ENCODE measurements at regions not wholly inside any gene's neighbourhood (a gene's known extent, or its start where the extent isn't known, plus 50 kb on each side); places are given as distances from the start of the nearest gene placed in this dataset.

GRCh38 chr18:65372904-65373303 is 377.9 kb upstream of the CDH7 start:
- no peak for TF ChIP-seq SNAI2 (CRISPR knock-in tag; IDR thresholded peaks at IDR 0.05)
- TF ChIP-seq ZNF70 (CRISPR knock-in tag; IDR thresholded peaks at IDR 0.05), result no peak
- no peak for TF ChIP-seq TCF4 (CRISPR knock-in tag; IDR thresholded peaks at IDR 0.05; ENCODE audit: borderline replicate concordance)
- TF ChIP-seq ZFP30 (CRISPR knock-in tag; IDR thresholded peaks at IDR 0.05), result no peak
- TF ChIP-seq, protein P1, sequence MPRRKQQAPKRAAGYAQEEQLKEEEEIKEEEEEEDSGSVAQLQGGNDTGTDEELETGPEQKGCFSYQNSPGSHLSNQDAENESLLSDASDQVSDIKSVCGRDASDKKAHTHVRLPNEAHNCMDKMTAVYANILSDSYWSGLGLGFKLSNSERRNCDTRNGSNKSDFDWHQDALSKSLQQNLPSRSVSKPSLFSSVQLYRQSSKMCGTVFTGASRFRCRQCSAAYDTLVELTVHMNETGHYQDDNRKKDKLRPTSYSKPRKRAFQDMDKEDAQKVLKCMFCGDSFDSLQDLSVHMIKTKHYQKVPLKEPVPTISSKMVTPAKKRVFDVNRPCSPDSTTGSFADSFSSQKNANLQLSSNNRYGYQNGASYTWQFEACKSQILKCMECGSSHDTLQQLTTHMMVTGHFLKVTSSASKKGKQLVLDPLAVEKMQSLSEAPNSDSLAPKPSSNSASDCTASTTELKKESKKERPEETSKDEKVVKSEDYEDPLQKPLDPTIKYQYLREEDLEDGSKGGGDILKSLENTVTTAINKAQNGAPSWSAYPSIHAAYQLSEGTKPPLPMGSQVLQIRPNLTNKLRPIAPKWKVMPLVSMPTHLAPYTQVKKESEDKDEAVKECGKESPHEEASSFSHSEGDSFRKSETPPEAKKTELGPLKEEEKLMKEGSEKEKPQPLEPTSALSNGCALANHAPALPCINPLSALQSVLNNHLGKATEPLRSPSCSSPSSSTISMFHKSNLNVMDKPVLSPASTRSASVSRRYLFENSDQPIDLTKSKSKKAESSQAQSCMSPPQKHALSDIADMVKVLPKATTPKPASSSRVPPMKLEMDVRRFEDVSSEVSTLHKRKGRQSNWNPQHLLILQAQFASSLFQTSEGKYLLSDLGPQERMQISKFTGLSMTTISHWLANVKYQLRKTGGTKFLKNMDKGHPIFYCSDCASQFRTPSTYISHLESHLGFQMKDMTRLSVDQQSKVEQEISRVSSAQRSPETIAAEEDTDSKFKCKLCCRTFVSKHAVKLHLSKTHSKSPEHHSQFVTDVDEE (CRISPR knock-in tag; IDR thresholded peaks at IDR 0.05), result no peak
- no peak for TF ChIP-seq CSRNP3 (CRISPR knock-in tag; IDR thresholded peaks at IDR 0.05)
- TF ChIP-seq CSDC2 (CRISPR knock-in tag; IDR thresholded peaks at IDR 0.05), result no peak
- TF ChIP-seq ZC3H10 (CRISPR knock-in tag; IDR thresholded peaks at IDR 0.05), result no peak
- TF ChIP-seq ZNF565 (CRISPR knock-in tag; conservative IDR thresholded peaks at IDR 0.05; ENCODE audit: low read depth), result no peak
- no peak for ATAC-seq

GRCh38 chr18:65365245-65365980 is 385.4 kb upstream of the CDH7 start:
- TF ChIP-seq ISL1 (CRISPR knock-in tag; IDR thresholded peaks at IDR 0.05) (no peak), ESRRG (CRISPR knock-in tag; IDR thresholded peaks at IDR 0.05) (no peak), BACH2 (CRISPR knock-in tag; IDR thresholded peaks at IDR 0.05; ENCODE audit: borderline replicate concordance) (no peak), PATZ1 (CRISPR knock-in tag; IDR thresholded peaks at IDR 0.05; ENCODE audit: borderline replicate concordance) (no peak), ZNF8 (CRISPR knock-in tag; IDR thresholded peaks at IDR 0.05) (no peak), CSRNP3 (CRISPR knock-in tag; IDR thresholded peaks at IDR 0.05) (no peak), SNAI2 (CRISPR knock-in tag; IDR thresholded peaks at IDR 0.05) (no peak), ZFP3 (CRISPR knock-in tag; IDR thresholded peaks at IDR 0.05) (no peak), CSDC2 (CRISPR knock-in tag; IDR thresholded peaks at IDR 0.05) (no peak), PPARA (CRISPR knock-in tag; IDR thresholded peaks at IDR 0.05; ENCODE audit: borderline replicate concordance) (no peak), OSR1 (CRISPR knock-in tag; IDR thresholded peaks at IDR 0.05) (no peak), ZFP30 (CRISPR knock-in tag; IDR thresholded peaks at IDR 0.05) (no peak), GLIS3 (CRISPR knock-in tag; IDR thresholded peaks at IDR 0.05) (no peak), RARB (CRISPR knock-in tag; IDR thresholded peaks at IDR 0.05) (no peak), ZNF565 (CRISPR knock-in tag; conservative IDR thresholded peaks at IDR 0.05; ENCODE audit: low read depth) (no peak)
- ATAC-seq, result no peak

DNA sequence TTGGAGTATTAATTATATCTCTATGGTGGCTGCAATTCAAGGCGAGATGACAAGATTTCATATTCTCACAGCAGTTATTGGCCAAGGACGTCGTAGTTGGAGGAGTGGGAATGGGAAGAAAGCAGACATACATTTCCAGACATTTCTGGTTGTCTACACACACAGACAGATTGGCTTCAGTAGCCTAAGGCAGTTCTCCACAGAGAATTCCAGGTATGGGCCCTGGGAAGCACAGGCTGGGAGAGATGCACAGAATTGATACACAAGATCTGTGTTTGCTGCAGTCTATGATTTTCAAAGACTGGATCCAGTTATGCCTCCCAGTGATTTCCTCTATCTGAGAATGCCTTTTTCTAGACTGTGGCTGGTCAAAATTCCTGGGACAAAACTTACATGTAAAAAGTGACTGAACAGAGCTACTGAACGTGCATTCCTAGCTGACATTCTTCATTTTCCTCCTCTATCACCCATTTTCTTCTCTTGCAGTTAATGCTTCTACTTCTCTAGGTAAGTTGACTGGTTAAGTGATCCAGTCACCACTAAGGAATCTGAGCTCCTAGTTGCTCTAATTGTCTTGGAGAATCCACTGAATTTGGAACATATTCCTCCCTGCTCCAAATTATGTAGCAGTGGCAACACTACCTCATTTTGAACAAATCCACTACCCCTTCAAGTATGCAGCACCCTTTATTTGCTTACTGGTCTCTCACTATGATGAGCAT is 386.7 kb upstream of the CDH7 start:
- TF ChIP-seq, protein P1 (CRISPR knock-in tag; IDR thresholded peaks at IDR 0.05), result no peak
- TF ChIP-seq ISL1 (CRISPR knock-in tag; IDR thresholded peaks at IDR 0.05), result peak; percentile 72
- no peak for ATAC-seq
